ENCODE measurements at regions not wholly inside any gene's neighbourhood (a gene's known extent, or its start where the extent isn't known, plus 50 kb on each side); places are given as distances from the start of the nearest gene placed in this dataset.
"Not testable (repeated sequence)": the region's sequence is repeated elsewhere in the genome, so short reads cannot be mapped to it uniquely, and the experiment has no call there.

DNA sequence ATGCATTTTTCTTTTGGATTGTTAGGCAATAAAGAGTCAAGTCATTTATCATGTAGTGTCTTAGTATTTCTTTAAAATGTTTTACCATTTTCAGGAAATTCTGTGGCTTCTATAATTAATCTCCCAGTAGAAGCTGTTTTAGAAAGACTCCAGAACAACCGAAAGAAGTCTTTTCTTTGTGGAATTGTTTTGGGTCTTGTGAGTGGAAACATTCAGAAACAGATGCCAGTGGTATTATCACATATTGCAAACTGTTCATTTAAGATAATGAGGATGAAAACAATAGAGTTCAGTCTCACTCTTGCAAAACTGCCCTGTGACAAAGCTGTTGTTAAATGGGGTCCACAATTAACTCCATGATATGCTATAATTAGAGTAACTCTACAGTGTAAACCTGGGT is 211.2 kb upstream of the KIT start:
- no peaks in the 10 kb centered on the region for H3K36me3 ChIP-seq (ENCODE audit: insufficient read depth, low read length)
- no peaks in the 10 kb centered on the region for H3K9me2 ChIP-seq (replicated peaks; ENCODE audit: insufficient read depth, low read length)
- no peaks in the 10 kb centered on the region for H3K4me1 ChIP-seq (ENCODE audit: low read length)
- no peak overlapping the region for H3K4me2 ChIP-seq (ENCODE audit: low read depth, low read length, poor library complexity, severe bottlenecking)
- no peaks in the 10 kb centered on the region for H3K79me2 ChIP-seq (ENCODE audit: low read length)
- H2AFZ ChIP-seq (ENCODE audit: low read length), result no peak overlapping the region
- H3K27me3 ChIP-seq (ENCODE audit: low read length), result no peaks in the 10 kb centered on the region
- no peak for DNase-seq
- no peaks in the 10 kb centered on the region for H4K20me1 ChIP-seq (ENCODE audit: insufficient read depth, low read depth, low read length)
- no peak overlapping the region for H3K9ac ChIP-seq (ENCODE audit: low read length)
- H3K4me3 ChIP-seq (ENCODE audit: low read length), result no peak overlapping the region
- H3K27ac ChIP-seq (ENCODE audit: low read length), result no peak overlapping the region
- no peaks in the 10 kb centered on the region for H3K9me3 ChIP-seq (ENCODE audit: low read length)

- H3K9me2 ChIP-seq (replicated peaks; ENCODE audit: insufficient read depth, low read length), result no peaks in the 10 kb centered on the region
- no peaks in the 10 kb centered on the region for H3K9me3 ChIP-seq (ENCODE audit: low read length)
- no peak overlapping the region for H3K4me2 ChIP-seq (ENCODE audit: low read depth, low read length, poor library complexity, severe bottlenecking)
- H3K79me2 ChIP-seq (ENCODE audit: low read length), result no peaks in the 10 kb centered on the region
- no peak overlapping the region for H2AFZ ChIP-seq (ENCODE audit: low read length)
- no peaks in the 10 kb centered on the region for H3K36me3 ChIP-seq (ENCODE audit: insufficient read depth, low read length)
- H3K27ac ChIP-seq (ENCODE audit: low read length), result no peak overlapping the region
- no peak overlapping the region for H3K9ac ChIP-seq (ENCODE audit: low read length)
- no peaks in the 10 kb centered on the region for H3K27me3 ChIP-seq (ENCODE audit: low read length)
- DNase-seq, result no peak
- H3K4me3 ChIP-seq (ENCODE audit: low read length), result no peak overlapping the region
- no peaks in the 10 kb centered on the region for H3K4me1 ChIP-seq (ENCODE audit: low read length)
- H4K20me1 ChIP-seq (ENCODE audit: insufficient read depth, low read depth, low read length), result no peaks in the 10 kb centered on the region
These were observed 210.5 kb upstream of the KIT start for GRCh38 chr4:54447304-54447703.

- Histone ChIP-seq H3K9me3 (ENCODE audit: low read length) (no peaks in the 10 kb centered on the region), H4K20me1 (ENCODE audit: insufficient read depth, low read depth, low read length) (no peaks in the 10 kb centered on the region), H3K4me3 (ENCODE audit: low read length) (no peak overlapping the region)
These were observed 207.8 kb upstream of the KIT start for GRCh38 chr4:54449999-54450398.

DNA sequence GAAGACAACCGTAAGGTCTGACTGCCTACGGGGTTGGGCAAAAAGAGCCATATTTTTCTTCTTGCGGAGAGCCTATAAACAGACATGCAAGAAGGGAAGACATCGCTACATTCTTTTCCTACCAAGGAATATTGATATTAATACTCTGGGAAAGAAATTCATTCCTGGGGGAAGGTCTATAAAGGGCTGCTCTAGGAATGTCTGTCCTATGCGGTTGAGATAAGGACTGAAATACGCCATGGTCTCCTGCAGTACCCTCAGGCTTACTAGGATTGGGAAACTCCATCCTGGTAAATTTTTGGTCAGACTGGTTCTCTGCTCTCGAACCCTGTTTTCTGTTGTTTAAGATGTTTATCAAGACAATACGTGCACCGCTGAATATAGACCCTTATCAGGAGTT is 190.8 kb upstream of the KIT start:
- not testable (repeated sequence) for H2AFZ ChIP-seq (ENCODE audit: low read length); H3K4me3 ChIP-seq (ENCODE audit: low read length); H3K36me3 ChIP-seq (ENCODE audit: insufficient read depth, low read length); H3K4me2 ChIP-seq (ENCODE audit: low read depth, low read length, poor library complexity, severe bottlenecking); DNase-seq; H3K27ac ChIP-seq (ENCODE audit: low read length); H3K79me2 ChIP-seq (ENCODE audit: low read length); H3K27me3 ChIP-seq (ENCODE audit: low read length); H3K4me1 ChIP-seq (ENCODE audit: low read length); H3K9me3 ChIP-seq (ENCODE audit: low read length); H4K20me1 ChIP-seq (ENCODE audit: insufficient read depth, low read depth, low read length); H3K9me2 ChIP-seq (replicated peaks; ENCODE audit: insufficient read depth, low read length); H3K9ac ChIP-seq (ENCODE audit: low read length)

More at GRCh38 chr4:54449999-54450398, 207.8 kb upstream of the KIT start:
- DNase-seq, result no peak
- no peak overlapping the region for H3K27ac ChIP-seq (ENCODE audit: low read length)
- H3K9me2 ChIP-seq (replicated peaks; ENCODE audit: insufficient read depth, low read length), result no peaks in the 10 kb centered on the region
- H3K9ac ChIP-seq (ENCODE audit: low read length), result no peak overlapping the region
- no peaks in the 10 kb centered on the region for H3K36me3 ChIP-seq (ENCODE audit: insufficient read depth, low read length)
- H3K27me3 ChIP-seq (ENCODE audit: low read length), result no peaks in the 10 kb centered on the region
- no peak overlapping the region for H2AFZ ChIP-seq (ENCODE audit: low read length)
- no peaks in the 10 kb centered on the region for H3K79me2 ChIP-seq (ENCODE audit: low read length)
- no peak overlapping the region for H3K4me2 ChIP-seq (ENCODE audit: low read depth, low read length, poor library complexity, severe bottlenecking)
- H3K4me1 ChIP-seq (ENCODE audit: low read length), result no peaks in the 10 kb centered on the region

GRCh38 chr4:54473077-54473545 is 184.6 kb upstream of the KIT start:
- Histone ChIP-seq H3K27me3 (ENCODE audit: low read length) (no peaks in the 10 kb centered on the region), H3K9ac (ENCODE audit: low read length) (no peak overlapping the region), H4K20me1 (ENCODE audit: insufficient read depth, low read depth, low read length) (no peaks in the 10 kb centered on the region), H3K27ac (ENCODE audit: low read length) (no peak overlapping the region), H3K36me3 (ENCODE audit: insufficient read depth, low read length) (no peaks in the 10 kb centered on the region), H3K4me3 (ENCODE audit: low read length) (no peak overlapping the region), H2AFZ (ENCODE audit: low read length) (no peak overlapping the region), H3K9me3 (ENCODE audit: low read length) (no peaks in the 10 kb centered on the region), H3K79me2 (ENCODE audit: low read length) (no peaks in the 10 kb centered on the region), H3K4me1 (ENCODE audit: low read length) (no peaks in the 10 kb centered on the region), H3K4me2 (ENCODE audit: low read depth, low read length, poor library complexity, severe bottlenecking) (no peak overlapping the region), H3K9me2 (replicated peaks; ENCODE audit: insufficient read depth, low read length) (no peaks in the 10 kb centered on the region)
- DNase-seq, result no peak

DNA sequence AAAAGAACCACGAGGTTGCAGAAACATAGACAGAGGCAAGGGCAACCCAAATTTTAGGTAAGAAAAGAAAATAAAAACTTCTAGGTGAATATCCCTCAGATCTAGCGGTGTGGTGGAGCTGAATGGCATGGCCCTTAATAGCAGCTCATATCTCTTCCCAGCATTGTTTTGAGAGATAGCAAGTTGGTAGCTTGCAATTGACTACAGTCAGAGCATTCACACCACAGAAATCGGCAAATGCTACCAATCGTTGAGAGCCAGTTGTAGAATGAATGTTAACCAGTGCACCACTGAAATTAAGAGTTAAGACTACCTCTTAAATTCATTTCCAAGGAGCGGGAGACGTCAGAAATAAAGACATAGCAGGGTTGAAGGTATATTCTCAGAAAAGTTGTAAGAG is 184.0 kb upstream of the KIT start:
- Histone ChIP-seq H3K36me3 (ENCODE audit: insufficient read depth, low read length) (no peaks in the 10 kb centered on the region), H3K27me3 (ENCODE audit: low read length) (no peaks in the 10 kb centered on the region), H3K27ac (ENCODE audit: low read length) (no peak overlapping the region), H3K4me2 (ENCODE audit: low read depth, low read length, poor library complexity, severe bottlenecking) (no peak overlapping the region), H3K9me2 (replicated peaks; ENCODE audit: insufficient read depth, low read length) (no peaks in the 10 kb centered on the region), H3K9me3 (ENCODE audit: low read length) (no peaks in the 10 kb centered on the region), H3K79me2 (ENCODE audit: low read length) (no peaks in the 10 kb centered on the region), H3K4me3 (ENCODE audit: low read length) (no peak overlapping the region), H2AFZ (ENCODE audit: low read length) (no peak overlapping the region), H4K20me1 (ENCODE audit: insufficient read depth, low read depth, low read length) (no peaks in the 10 kb centered on the region), H3K4me1 (ENCODE audit: low read length) (no peaks in the 10 kb centered on the region), H3K9ac (ENCODE audit: low read length) (no peak overlapping the region)
- no peak for DNase-seq

- Histone ChIP-seq H3K36me3 (ENCODE audit: insufficient read depth, low read length) (no peaks in the 10 kb centered on the region), H3K9ac (ENCODE audit: low read length) (no peak overlapping the region)
- DNase-seq, result no peak
These were observed 182.2 kb upstream of the KIT start for GRCh38 chr4:54475546-54475945.

GRCh38 chr4:54482529-54483200 is 175.1 kb upstream of the KIT start:
- H3K79me2 ChIP-seq (ENCODE audit: low read length), result no peaks in the 10 kb centered on the region
- no peaks in the 10 kb centered on the region for H3K9me3 ChIP-seq (ENCODE audit: low read length)
- H3K4me3 ChIP-seq (ENCODE audit: low read length), result no peak overlapping the region
- no peaks in the 10 kb centered on the region for H3K27me3 ChIP-seq (ENCODE audit: low read length)
- H4K20me1 ChIP-seq (ENCODE audit: insufficient read depth, low read depth, low read length), result no peaks in the 10 kb centered on the region
- H3K9ac ChIP-seq (ENCODE audit: low read length), result no peak overlapping the region
- no peaks in the 10 kb centered on the region for H3K9me2 ChIP-seq (replicated peaks; ENCODE audit: insufficient read depth, low read length)
- H3K27ac ChIP-seq (ENCODE audit: low read length), result no peak overlapping the region
- H3K36me3 ChIP-seq (ENCODE audit: insufficient read depth, low read length), result no peaks in the 10 kb centered on the region
- H3K4me2 ChIP-seq (ENCODE audit: low read depth, low read length, poor library complexity, severe bottlenecking), result no peak overlapping the region
- no peak overlapping the region for H2AFZ ChIP-seq (ENCODE audit: low read length)
- H3K4me1 ChIP-seq (ENCODE audit: low read length), result no peaks in the 10 kb centered on the region
- no peak for DNase-seq

More at GRCh38 chr4:54475546-54475945, 182.2 kb upstream of the KIT start:
- Histone ChIP-seq H3K79me2 (ENCODE audit: low read length) (no peaks in the 10 kb centered on the region), H3K4me2 (ENCODE audit: low read depth, low read length, poor library complexity, severe bottlenecking) (no peak overlapping the region), H3K4me1 (ENCODE audit: low read length) (no peaks in the 10 kb centered on the region), H3K27ac (ENCODE audit: low read length) (no peak overlapping the region), H3K9me3 (ENCODE audit: low read length) (no peaks in the 10 kb centered on the region), H2AFZ (ENCODE audit: low read length) (no peak overlapping the region), H3K27me3 (ENCODE audit: low read length) (no peaks in the 10 kb centered on the region), H3K9me2 (replicated peaks; ENCODE audit: insufficient read depth, low read length) (no peaks in the 10 kb centered on the region), H3K4me3 (ENCODE audit: low read length) (no peak overlapping the region), H4K20me1 (ENCODE audit: insufficient read depth, low read depth, low read length) (no peaks in the 10 kb centered on the region)

Measured in Karpas-422 (cell line).